Cardiac fibroblast (primary cell): ENCODE measurements at regions not wholly inside any gene's neighbourhood (a gene's known extent, or its start where the extent isn't known, plus 50 kb on each side); places are given as distances from the start of the nearest gene placed in this dataset.

ENCODE experiments used
- DNase-seq, 2 donors: peaks; one replicate each; pipeline versions ENCODE4 v3.0.0 to v3.0.0-alpha.2; 2010; ENCODE audit warnings: low read depth in 2 of 2
- H3K4me3 ChIP-seq, 2 donors: replicated peaks in 1 of 2; 1 replicate in 1 of 2; 2 replicates in 1 of 2; pipeline ENCODE4 v1.5.1; 2011; ENCODE audit warnings: low read depth in 2 of 2, low read length in 2 of 2, mild to moderate bottlenecking in 2 of 2, moderate library complexity in 1 of 2
- TF ChIP-seq, protein P1 (sequence below): IDR thresholded peaks from one replicate; pipeline ENCODE4 v1.5.1; 2011; ENCODE audit warnings: low read depth, mild to moderate bottlenecking, low read length, inconsistent platforms

DNA sequence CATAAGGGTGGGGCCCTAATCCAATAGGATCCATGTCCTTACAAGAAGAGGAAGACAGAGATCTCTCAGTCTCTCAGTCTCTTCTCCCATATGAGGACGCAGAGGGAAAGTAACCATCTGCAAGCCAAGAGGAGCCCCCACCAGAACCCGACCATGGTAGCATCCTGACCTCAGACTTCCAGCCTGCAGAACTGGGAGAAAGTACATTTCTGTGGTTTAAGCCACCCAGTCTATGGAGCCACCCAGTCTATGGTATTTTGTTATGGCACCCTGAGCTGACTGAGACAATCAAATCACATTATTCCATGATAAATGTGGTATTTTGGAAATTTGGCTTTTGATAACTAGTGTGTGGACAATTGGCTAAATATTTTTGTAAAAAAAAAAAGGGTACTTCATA lies 101.5 kb upstream of the TMC3 start:
- peak in 1 of 2 donors; percentile 10 for DNase-seq
- TF ChIP-seq, protein P1, sequence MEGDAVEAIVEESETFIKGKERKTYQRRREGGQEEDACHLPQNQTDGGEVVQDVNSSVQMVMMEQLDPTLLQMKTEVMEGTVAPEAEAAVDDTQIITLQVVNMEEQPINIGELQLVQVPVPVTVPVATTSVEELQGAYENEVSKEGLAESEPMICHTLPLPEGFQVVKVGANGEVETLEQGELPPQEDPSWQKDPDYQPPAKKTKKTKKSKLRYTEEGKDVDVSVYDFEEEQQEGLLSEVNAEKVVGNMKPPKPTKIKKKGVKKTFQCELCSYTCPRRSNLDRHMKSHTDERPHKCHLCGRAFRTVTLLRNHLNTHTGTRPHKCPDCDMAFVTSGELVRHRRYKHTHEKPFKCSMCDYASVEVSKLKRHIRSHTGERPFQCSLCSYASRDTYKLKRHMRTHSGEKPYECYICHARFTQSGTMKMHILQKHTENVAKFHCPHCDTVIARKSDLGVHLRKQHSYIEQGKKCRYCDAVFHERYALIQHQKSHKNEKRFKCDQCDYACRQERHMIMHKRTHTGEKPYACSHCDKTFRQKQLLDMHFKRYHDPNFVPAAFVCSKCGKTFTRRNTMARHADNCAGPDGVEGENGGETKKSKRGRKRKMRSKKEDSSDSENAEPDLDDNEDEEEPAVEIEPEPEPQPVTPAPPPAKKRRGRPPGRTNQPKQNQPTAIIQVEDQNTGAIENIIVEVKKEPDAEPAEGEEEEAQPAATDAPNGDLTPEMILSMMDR, result no peak
- no peak overlapping the region for H3K4me3 ChIP-seq

DNA sequence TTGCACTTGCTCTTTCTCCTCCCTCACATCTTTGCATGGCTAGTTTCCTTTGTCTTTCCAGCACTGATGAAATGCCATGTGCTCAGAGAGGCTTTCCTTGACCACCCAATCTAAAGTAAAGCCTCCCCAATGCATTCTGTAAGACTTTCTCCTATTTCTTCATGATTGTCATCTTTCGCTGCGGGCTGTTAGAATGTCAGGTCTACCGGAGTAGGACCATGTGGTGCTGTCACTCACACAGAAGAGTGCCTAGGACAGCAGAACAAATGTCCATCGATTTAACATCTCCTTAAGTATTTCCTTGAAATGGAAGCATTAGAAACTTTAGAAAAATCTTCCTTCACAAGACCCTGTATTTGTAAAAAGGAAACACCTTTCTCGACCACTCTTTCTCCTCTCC lies 99.9 kb upstream of the TMC3 start:
- no peak overlapping the region for H3K4me3 ChIP-seq
- no peak for DNase-seq
- TF ChIP-seq, protein P1, result no peak

- H3K4me3 ChIP-seq, result no peak overlapping the region
- DNase-seq, result no peak
- TF ChIP-seq, protein P1, result no peak
Measured at GRCh38 chr15:81473177-81473576, 99.2 kb upstream of the TMC3 start.

DNA sequence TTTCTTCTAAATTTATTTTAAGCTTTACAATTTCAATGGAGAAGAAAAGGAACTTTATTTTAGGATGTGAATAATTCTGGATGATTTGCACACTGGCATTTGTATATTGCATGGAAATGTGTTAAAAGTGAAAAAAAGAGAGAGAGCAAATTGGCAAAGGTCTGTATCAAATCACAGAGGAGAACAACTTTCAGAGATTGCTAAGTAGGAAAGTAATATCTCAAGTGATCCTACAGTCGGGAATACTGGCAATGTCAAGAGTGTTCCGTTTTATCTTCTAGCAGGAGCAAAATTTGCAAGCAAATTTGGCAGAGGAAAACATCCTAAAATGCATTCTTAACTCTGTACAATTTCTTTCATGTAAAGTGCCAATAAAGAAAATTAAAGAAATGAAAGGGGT lies 97.1 kb upstream of the TMC3 start:
- H3K4me3 ChIP-seq, result no peak overlapping the region
- TF ChIP-seq, protein P1, result no peak
- DNase-seq, result no peak

DNA sequence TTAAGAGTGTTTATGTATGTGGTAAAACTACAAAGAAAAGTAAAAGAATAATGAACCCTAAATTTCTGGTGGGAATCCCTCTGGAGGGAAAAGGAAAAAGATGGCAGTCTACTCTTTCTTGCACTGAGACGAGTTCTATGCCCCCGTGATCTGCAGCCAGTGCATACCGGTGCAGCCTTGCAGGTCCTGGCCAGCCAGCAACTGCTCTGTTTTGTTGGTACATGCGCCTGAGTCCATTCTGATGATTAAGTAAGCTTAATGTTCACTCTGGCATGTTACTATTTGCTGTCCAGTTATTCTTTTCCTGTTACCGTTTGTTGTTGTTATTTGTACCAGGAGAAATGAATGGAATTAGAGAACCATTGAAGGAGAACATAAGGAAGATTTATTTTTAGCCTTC lies 95.1 kb upstream of the TMC3 start:
- no peak overlapping the region for H3K4me3 ChIP-seq
- TF ChIP-seq, protein P1, result no peak
- no peak for DNase-seq

DNA sequence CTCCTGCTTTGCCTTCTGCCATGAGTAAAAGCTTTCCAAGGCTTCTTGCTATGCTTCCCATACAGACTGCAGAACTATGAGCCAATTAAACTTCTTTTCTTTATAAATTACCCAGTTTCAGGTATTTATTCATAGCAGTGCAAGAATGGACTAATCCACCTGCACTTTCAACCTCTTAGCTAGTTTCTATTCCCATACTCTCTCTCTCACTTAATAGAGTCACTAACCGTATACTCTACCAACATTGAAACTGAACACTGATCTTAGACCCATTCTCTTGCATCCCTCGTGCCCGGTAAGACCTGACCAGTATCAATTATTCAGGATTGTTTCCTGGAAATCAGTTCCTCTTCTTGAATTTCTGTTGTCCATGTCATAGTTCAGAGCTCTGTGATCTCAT lies 92.7 kb upstream of the TMC3 start:
- TF ChIP-seq, protein P1, result no peak
- no peak overlapping the region for H3K4me3 ChIP-seq
- no peak for DNase-seq

- DNase-seq, result no peak
- TF ChIP-seq, protein P1, result no peak
- H3K4me3 ChIP-seq, result no peak overlapping the region
Measured at GRCh38 chr15:81454024-81454423, 80.0 kb upstream of the TMC3 start.
